CD14-positive monocyte (primary cell): ENCODE measurements at regions not wholly inside any gene's neighbourhood (a gene's known extent, or its start where the extent isn't known, plus 50 kb on each side); places are given as distances from the start of the nearest gene placed in this dataset.

Experiments used
- DNase-seq, 3 donors: peaks; one replicate each; pipeline ENCODE4 v3.0.0-alpha.2; 2011 to 2022
- H2AFZ ChIP-seq: 2 replicates; pipeline ENCODE4 v1.6.0; 2012; ENCODE audit warnings: mild to moderate bottlenecking, low read depth, low read length, inconsistent platforms; ENCODE audit not compliant: insufficient read depth, poor library complexity, severe bottlenecking
- H3K27ac ChIP-seq, 2 donors: 1 replicate in 1 of 2; 2 replicates in 1 of 2; pipeline ENCODE4 v1.5.1; 2012 to 2013; ENCODE audit warnings: low read length in 2 of 2, control low read depth in 1 of 2, inconsistent platforms in 1 of 2, low read depth in 1 of 2, mild to moderate bottlenecking in 1 of 2
- H3K27me3 ChIP-seq, 2 donors: one replicate each; pipeline versions ENCODE4 v1.6.0 to v1.6.1; 2011 to 2013; ENCODE audit warnings: low read length in 2 of 2; ENCODE audit not compliant: control insufficient read depth in 2 of 2, insufficient read depth in 2 of 2
- H3K36me3 ChIP-seq, 2 donors: replicated peaks in 1 of 2; 1 replicate in 1 of 2; 2 replicates in 1 of 2; pipeline versions ENCODE4 v1.5.1 to v1.6.1; 2012 to 2013; ENCODE audit warnings: low read length in 2 of 2, control low read depth in 1 of 2, inconsistent platforms in 1 of 2, mild to moderate bottlenecking in 1 of 2; ENCODE audit not compliant: insufficient read depth in 2 of 2, control insufficient read depth in 1 of 2
- H3K4me1 ChIP-seq, 2 donors: 1 replicate in 1 of 2; 2 replicates in 1 of 2; pipeline versions ENCODE4 v1.5.1 to v1.6.1; 2012 to 2013; ENCODE audit warnings: low read length in 2 of 2, control low read depth in 1 of 2, inconsistent platforms in 1 of 2, mild to moderate bottlenecking in 1 of 2, moderate library complexity in 1 of 2; ENCODE audit not compliant: insufficient read depth in 2 of 2, control insufficient read depth in 1 of 2
- H3K4me2 ChIP-seq: replicated peaks from 2 replicates; pipeline ENCODE3; 2012; ENCODE audit warnings: low read length, moderate library complexity, mild to moderate bottlenecking; ENCODE audit not compliant: poor library complexity, severe bottlenecking; ENCODE audit errors: extremely low read depth
- H3K4me3 ChIP-seq, 3 experiments: fragments of 200-600 bp in 1 of 3; sonication (generic) in 1 of 3; replicated peaks in 1 of 3; 1 replicate in 2 of 3; 2 replicates in 1 of 3; pipeline ENCODE4 v1.5.1; 2011 to 2013; ENCODE audit warnings: low read length in 3 of 3, mild to moderate bottlenecking in 3 of 3, control low read depth in 2 of 3, low read depth in 2 of 3, inconsistent platforms in 1 of 3, moderate library complexity in 1 of 3
- H3K79me2 ChIP-seq: 2 replicates; pipeline ENCODE4 v1.6.0; 2012; ENCODE audit warnings: mild to moderate bottlenecking, control low read depth, inconsistent platforms, low read length, moderate library complexity; ENCODE audit not compliant: insufficient read depth
- H3K9ac ChIP-seq: 2 replicates; pipeline ENCODE4 v1.6.0; 2017; ENCODE audit warnings: low read length, mild to moderate bottlenecking; ENCODE audit not compliant: insufficient read depth, poor library complexity, severe bottlenecking
- H3K9me3 ChIP-seq, 2 donors: replicated peaks in 1 of 2; 1 replicate in 1 of 2; 2 replicates in 1 of 2; pipeline versions ENCODE4 v1.5.1 to v1.6.1; 2012 to 2013; ENCODE audit warnings: low read length in 2 of 2, control low read depth in 1 of 2; ENCODE audit not compliant: control insufficient read depth in 1 of 2, insufficient read depth in 1 of 2
- H4K20me1 ChIP-seq: 2 replicates; pipeline ENCODE4 v1.6.0; 2012; ENCODE audit warnings: mild to moderate bottlenecking, low read length, control low read depth, moderate library complexity; ENCODE audit not compliant: insufficient read depth
- H3K27ac Mint-ChIP-seq, 7 donors: one replicate each; pipeline ENCODE4 v1.8.0; 2020; ENCODE audit warnings: mild to moderate bottlenecking in 7 of 7, mixed read lengths in 7 of 7, moderate library complexity in 6 of 7, inconsistent platforms in 2 of 7
- H3K27me3 Mint-ChIP-seq, 3 donors: one replicate each; pipeline ENCODE4 v1.8.0; 2021 to 2022; ENCODE audit warnings: low read depth in 3 of 3, mild to moderate bottlenecking in 3 of 3, mixed read lengths in 3 of 3, moderate library complexity in 3 of 3, inconsistent platforms in 1 of 3
- H3K36me3 Mint-ChIP-seq, 2 donors: one replicate each; pipeline ENCODE4 v1.8.0; 2020; ENCODE audit warnings: mixed read lengths in 2 of 2, inconsistent platforms in 1 of 2, mild to moderate bottlenecking in 1 of 2
- H3K4me1 Mint-ChIP-seq: one replicate; pipeline ENCODE4 v1.8.0; 2020; ENCODE audit warnings: mild to moderate bottlenecking, mixed read lengths
- H3K4me3 Mint-ChIP-seq, 2 donors: one replicate each; pipeline ENCODE4 v1.8.0; 2020; ENCODE audit warnings: mild to moderate bottlenecking in 2 of 2, mixed read lengths in 2 of 2, moderate library complexity in 1 of 2
- H3K9me3 Mint-ChIP-seq, 7 donors: one replicate each; pipeline ENCODE4 v1.8.0; 2020 to 2022; ENCODE audit warnings: mixed read lengths in 7 of 7, mild to moderate bottlenecking in 6 of 7, moderate library complexity in 6 of 7, inconsistent platforms in 2 of 7
- CTCF ChIP-seq: fragments of 200-600 bp; IDR thresholded peaks from one replicate; pipeline ENCODE4 v1.8.0; 2022; ENCODE audit warnings: antibody characterized with exemption, mild to moderate bottlenecking
- WGBS: methylation state at CpG from one replicate; pipeline ENCODE4 v1.1.5; 2013; ENCODE audit warnings: missing lambda C conversion rate; ENCODE audit not compliant: insufficient coverage; 5-methylcytosine and 5-hydroxymethylcytosine counted together
- intact Hi-C, 2 donors: fragments of 100-400 bp; cut with micrococcal nuclease; formaldehyde crosslinking; loops; one replicate each; pipeline versions ENCODE4 v1.15.0 to v1.15.1; 2023

- H3K4me1 ChIP-seq, result no peaks in the 10 kb centered on the region
- intact Hi-C loops, result no loop called here
- no peaks in the 10 kb centered on the region for H3K36me3 ChIP-seq
- H3K27ac ChIP-seq, result no peak overlapping the region
- no peaks in the 10 kb centered on the region for H4K20me1 ChIP-seq
- peaks cover 0 to 7% (median 1%) of the 10 kb centered on the region in 7 donors for H3K9me3 Mint-ChIP-seq
- no peaks in the 10 kb centered on the region for H3K36me3 Mint-ChIP-seq
- no peak overlapping the region for H3K4me2 ChIP-seq
- no peaks in the 10 kb centered on the region for H3K27me3 Mint-ChIP-seq
- H3K4me1 Mint-ChIP-seq, result no peaks in the 10 kb centered on the region
- no peak for DNase-seq
- H3K4me3 Mint-ChIP-seq, result no peak overlapping the region
- H3K9ac ChIP-seq, result no peak overlapping the region
- no CpG with 5 or more reads among the region's 5 CpGs for WGBS
- TF ChIP-seq CTCF, result no peak
- H3K27ac Mint-ChIP-seq, result no peak overlapping the region
- H3K4me3 ChIP-seq, result no peak overlapping the region
- peaks cover 3 to 5% of the 10 kb centered on the region in 2 donors for H3K9me3 ChIP-seq
- no peak overlapping the region for H2AFZ ChIP-seq
- H3K79me2 ChIP-seq, result no peaks in the 10 kb centered on the region
- H3K27me3 ChIP-seq, result no peaks in the 10 kb centered on the region
Measured at GRCh38 chr6:66735106-66735890, 1028.3 kb upstream of the EYS start.

- no peaks in the 10 kb centered on the region for H3K36me3 ChIP-seq
Measured at GRCh38 chr6:66731310-66731709, 1024.3 kb upstream of the EYS start.

More at GRCh38 chr6:66731310-66731709, 1024.3 kb upstream of the EYS start:
- H3K4me3 Mint-ChIP-seq, result no peak overlapping the region
- H3K36me3 Mint-ChIP-seq, result no peaks in the 10 kb centered on the region
- H3K27me3 Mint-ChIP-seq, result no peaks in the 10 kb centered on the region
- no peaks in the 10 kb centered on the region for H3K27me3 ChIP-seq
- no CpG with 5 or more reads among the region's 1 CpG for WGBS
- intact Hi-C loops, result no loop called here
- TF ChIP-seq CTCF, result no peak
- H3K4me1 Mint-ChIP-seq, result no peaks in the 10 kb centered on the region
- peaks cover 0 to 7% (median 3%) of the 10 kb centered on the region in 7 donors for H3K9me3 Mint-ChIP-seq
- no peak overlapping the region for H3K4me3 ChIP-seq
- no peak for DNase-seq
- no peaks in the 10 kb centered on the region for H3K4me1 ChIP-seq
- H4K20me1 ChIP-seq, result no peaks in the 10 kb centered on the region
- H3K79me2 ChIP-seq, result no peaks in the 10 kb centered on the region
- no peak overlapping the region for H3K27ac ChIP-seq
- no peak overlapping the region for H3K4me2 ChIP-seq
- H3K9ac ChIP-seq, result no peak overlapping the region
- no peak overlapping the region for H2AFZ ChIP-seq
- H3K9me3 ChIP-seq, result peaks cover 6 to 16% of the 10 kb centered on the region in 2 donors
- no peak overlapping the region for H3K27ac Mint-ChIP-seq
